SK-N-SH treated with all-trans-retinoic acid at 6 μM for 48 hours (cell line): ENCODE measurements at regions not wholly inside any gene's neighbourhood (a gene's known extent, or its start where the extent isn't known, plus 50 kb on each side); places are given as distances from the start of the nearest gene placed in this dataset.

Experiments used
- PATZ1 ChIP-seq: fragments of 250-450 bp; sonication (Bioruptor Pico); IDR thresholded peaks from 2 replicates; pipeline ENCODE4 v1.8.0; 2020; ENCODE audit warnings: mild to moderate bottlenecking, moderate library complexity, borderline replicate concordance
- ZNF565 ChIP-seq: fragments of 450-650 bp; formaldehyde crosslinking; conservative IDR thresholded peaks from 2 replicates; pipeline ENCODE4 v1.5.0; 2020; ENCODE audit warnings: low read depth, mild to moderate bottlenecking, moderate library complexity

GRCh38 chr12:47604221-47604873, 101.5 kb downstream of the RPAP3 start:
- TF ChIP-seq ZNF565 (CRISPR knock-in tag) = no peak
- TF ChIP-seq PATZ1 (CRISPR knock-in tag) = no peak
